ENCODE measurements at regions not wholly inside any gene's neighbourhood (a gene's known extent, or its start where the extent isn't known, plus 50 kb on each side); places are given as distances from the start of the nearest gene placed in this dataset.
"Not testable (repeated sequence)": the region's sequence is repeated elsewhere in the genome, so short reads cannot be mapped to it uniquely, and the experiment has no call there.

- no peak for DNase-seq (ENCODE audit: low read depth in 2 of 2)
These were observed 405.4 kb downstream of the PTPRC start for GRCh38 chr1:199044191-199044590.

DNA sequence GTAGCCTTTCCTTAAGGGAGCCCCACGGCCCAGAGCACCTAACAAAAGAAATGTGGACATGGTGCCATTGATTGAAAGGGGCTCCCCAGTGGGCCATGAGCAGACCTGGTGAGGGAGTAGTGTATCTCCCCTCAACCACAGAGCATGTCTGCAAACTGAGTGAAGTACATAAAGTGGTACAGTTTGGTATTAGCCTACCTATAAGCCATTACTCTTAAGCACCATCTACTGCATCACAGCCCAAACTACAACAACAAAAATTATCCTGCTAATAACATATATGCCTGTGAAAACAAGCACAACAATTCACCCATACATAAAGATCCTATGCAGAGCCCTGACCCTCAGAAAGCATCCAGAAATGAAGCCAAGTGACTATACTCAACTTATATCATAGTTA lies 407.8 kb downstream of the PTPRC start:
- no peak for DNase-seq (ENCODE audit: low read depth in 2 of 2)

DNA sequence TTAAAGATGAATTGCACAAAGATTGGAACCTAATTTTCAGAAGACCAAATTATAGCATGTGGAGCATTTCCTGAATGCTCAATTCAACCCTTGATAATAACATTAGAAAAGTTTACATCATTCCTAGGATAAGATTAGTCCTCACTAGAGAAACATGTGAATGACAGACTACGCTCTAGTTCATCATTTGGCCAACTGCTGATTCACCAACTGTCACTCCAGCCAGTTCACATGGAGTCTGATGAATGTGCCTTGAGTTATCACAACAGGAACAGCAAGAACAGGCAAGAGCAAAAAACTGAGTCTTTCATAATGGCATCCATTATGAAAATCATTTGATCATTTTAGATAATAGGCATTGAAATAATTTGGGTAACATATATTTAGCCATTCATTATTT lies 415.9 kb downstream of the PTPRC start:
- no peak for DNase-seq (ENCODE audit: low read depth in 2 of 2)

DNA sequence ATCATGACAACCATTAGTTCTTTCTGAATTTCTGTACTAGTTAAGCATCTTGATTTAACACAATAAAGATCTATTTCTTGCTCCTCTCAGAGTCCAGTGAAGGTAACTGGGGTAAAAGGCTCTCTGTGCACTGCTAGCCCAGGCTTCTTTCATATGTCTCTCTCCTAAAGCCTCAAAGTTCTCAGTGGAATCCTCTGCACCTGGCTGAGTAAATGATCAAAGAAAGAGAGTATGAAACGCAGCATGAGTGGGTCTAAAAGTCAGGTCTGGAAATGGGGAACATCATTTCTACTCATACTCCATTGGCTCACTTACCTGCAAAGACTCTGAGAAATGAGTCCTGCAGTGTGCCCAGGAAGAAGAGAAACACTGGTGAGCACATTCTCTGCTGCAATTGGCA lies 418.5 kb downstream of the PTPRC start:
- DNase-seq (ENCODE audit: low read depth in 2 of 2) = no peak

GRCh38 chr1:199058281-199058680 lies 419.4 kb downstream of the PTPRC start:
- DNase-seq (ENCODE audit: low read depth in 2 of 2) = no peak

DNA sequence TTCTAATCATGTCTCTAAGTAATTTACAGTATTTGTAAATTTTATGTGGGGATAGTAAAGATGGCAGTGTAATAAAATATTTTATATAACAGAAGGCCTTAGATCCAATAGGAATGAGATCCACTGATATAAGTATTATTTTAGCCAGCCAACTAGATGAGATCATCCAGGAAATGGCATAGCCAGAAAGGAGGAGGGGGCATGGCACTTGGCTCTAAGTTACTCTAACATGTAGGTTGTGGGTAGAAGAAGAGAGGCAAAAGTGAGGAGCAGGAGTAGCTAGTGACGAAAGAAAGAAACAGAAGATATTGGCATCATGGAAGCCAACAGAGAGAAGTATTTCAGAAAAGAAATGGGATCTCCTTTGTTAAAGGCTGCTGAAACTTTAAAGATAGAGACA lies 426.1 kb downstream of the PTPRC start:
- no peak for DNase-seq (ENCODE audit: low read depth in 2 of 2)

DNA sequence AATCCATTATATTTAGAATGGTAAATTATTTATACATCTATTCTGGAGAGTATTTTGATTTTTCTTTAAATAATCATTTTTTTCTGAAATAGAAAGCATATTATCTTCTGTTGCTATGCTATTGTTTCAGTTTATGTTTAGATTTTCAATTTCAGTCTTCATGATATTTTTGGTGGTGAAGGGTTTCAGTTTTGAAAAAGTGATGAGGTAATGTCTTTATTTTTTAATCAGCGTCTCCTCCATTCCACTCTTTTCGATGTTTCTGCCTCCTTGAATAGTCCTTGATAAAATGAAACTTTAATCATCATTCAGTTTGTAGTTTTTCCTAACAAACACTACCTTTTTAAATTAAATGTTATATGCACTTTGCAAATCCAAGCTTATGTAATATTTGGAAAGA lies 428.6 kb downstream of the PTPRC start:
- no peak for DNase-seq (ENCODE audit: low read depth in 2 of 2)

- no peak for DNase-seq (ENCODE audit: low read depth in 2 of 2)
These were observed 432.2 kb downstream of the PTPRC start for GRCh38 chr1:199071080-199071479.

DNA sequence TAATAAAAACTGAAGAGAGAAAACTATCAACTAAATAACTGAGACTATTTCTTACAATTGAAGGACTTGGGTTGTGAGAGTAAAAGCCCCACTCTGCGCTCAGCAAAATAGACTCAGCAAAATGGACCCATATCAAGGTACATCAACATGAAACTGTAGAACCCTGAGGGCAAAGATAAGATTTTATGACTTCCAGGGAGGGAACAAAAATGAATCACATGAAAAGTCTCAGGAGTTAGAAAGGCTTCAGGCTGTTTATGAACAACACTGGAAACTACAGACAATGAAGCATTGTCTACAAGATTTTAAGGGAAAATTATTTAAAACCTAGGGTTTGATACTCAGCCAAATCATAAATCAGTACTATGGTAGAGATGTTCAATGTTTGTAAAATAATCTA lies 434.3 kb downstream of the PTPRC start:
- no peak for DNase-seq (ENCODE audit: low read depth in 2 of 2)

DNA sequence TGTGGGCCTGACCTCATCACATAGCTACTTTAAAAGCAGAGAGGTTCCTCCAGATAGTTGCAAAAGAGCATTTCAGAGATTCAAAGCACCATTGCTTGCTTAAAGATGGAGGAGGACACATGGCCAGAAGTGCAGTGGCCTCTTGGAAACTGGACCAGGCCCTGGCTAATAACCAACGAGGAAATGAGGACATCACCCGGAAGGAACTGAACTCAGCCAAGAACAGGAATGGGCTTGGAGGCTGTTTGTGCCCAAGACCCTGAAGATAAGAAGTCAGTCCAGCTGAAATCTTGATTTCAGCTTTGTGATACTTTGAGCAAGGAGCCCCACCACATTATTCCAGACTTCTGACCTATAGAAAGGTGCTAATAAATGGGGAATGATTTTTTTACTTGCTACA lies 437.0 kb downstream of the PTPRC start:
- no peak for DNase-seq (ENCODE audit: low read depth in 2 of 2)

DNA sequence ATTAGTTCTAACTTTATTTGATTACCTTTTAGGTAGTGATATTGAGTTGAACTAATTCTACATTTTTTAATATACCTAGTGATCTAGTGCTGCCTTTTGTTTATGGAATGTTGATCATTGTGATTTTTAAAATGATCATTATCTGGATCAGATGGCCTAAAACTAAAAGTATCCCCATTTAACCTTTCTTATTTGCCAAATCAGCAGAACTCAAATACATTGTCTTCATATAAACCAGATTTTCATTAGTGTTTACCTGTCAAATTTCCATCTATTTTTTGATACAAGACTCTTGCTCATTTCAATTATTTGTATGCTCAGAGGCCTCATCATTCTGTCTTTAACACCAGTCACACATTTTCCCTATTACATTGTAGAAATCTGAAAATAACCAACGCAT lies 441.2 kb downstream of the PTPRC start:
- no peak for DNase-seq (ENCODE audit: low read depth in 2 of 2)

DNA sequence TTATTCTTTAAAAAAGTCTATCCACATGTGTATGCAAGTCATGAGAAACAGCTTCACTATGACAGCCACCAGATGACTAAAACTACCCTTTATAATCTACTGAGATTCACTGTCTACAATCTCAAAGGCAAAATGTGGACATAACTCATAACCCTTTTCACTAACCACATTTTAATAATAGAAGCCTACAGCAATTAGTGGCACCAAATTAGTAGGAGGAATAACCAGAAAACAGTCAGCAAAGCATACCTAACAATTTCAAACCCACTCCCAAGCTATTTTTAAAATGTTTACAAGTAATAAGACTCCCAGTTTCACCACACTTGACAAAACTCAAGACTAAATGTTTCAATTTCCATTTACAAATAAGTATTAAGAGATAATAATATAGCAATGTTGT lies 442.9 kb downstream of the PTPRC start:
- DNase-seq (ENCODE audit: low read depth in 2 of 2) = no peak

GRCh38 chr1:199082778-199083389 lies 444.0 kb downstream of the PTPRC start:
- DNase-seq (ENCODE audit: low read depth in 2 of 2) = no peak

- DNase-seq (ENCODE audit: low read depth in 2 of 2) = no peak
These were observed 444.8 kb downstream of the PTPRC start for GRCh38 chr1:199083680-199084079.

- no peak for DNase-seq (ENCODE audit: low read depth in 2 of 2)
These were observed 445.5 kb downstream of the PTPRC start for GRCh38 chr1:199084293-199084692.

DNA sequence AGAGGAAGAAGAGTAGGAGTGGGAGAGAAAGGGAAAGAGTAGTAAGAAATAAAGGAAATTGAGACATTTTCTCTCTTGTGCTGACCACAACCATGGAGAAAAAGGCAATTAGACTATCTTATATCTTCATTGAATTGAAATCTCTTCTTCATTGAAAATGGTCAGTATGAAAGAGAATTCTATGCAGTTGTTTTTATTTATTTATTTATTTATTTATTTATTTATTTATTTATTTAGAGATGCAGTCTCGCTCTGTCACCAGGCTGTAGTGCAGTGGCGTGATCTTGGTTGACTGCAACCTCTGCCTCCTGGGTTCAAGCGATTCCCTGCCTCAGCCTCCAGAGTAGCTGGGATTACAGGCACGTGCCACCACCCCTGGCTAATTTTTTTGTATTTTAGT lies 447.1 kb downstream of the PTPRC start:
- DNase-seq (ENCODE audit: low read depth in 2 of 2) = no peak

- no peak for DNase-seq (ENCODE audit: low read depth in 2 of 2)
These were observed 448.3 kb downstream of the PTPRC start for GRCh38 chr1:199087144-199087543.

GRCh38 chr1:199089393-199090122 lies 450.7 kb downstream of the PTPRC start:
- peak in 1 of 2 donors; percentile 12 for DNase-seq (ENCODE audit: low read depth in 2 of 2)

GRCh38 chr1:199095628-199096027 lies 456.8 kb downstream of the PTPRC start:
- not testable (repeated sequence) for DNase-seq (ENCODE audit: low read depth in 2 of 2)

DNA sequence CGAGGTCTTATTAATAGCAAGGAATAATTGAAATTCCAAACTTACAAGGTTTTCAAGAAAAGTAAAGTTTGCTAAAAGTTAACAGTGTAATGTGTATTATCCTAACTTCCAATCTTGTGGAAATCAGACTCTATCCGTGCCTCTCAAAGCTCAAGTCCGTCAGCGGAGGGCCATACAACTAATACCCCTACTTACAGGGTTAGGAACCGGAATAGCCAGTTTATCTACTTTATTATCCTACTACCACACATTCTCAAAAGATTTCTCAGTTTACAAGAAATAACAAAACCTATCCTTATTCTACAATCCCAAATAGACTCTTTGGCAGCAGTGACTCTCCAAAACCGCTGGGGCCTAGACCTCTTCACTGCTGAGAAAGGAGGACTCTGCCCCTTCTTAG lies 457.8 kb downstream of the PTPRC start:
- DNase-seq (ENCODE audit: low read depth in 2 of 2) = no peak

DNA sequence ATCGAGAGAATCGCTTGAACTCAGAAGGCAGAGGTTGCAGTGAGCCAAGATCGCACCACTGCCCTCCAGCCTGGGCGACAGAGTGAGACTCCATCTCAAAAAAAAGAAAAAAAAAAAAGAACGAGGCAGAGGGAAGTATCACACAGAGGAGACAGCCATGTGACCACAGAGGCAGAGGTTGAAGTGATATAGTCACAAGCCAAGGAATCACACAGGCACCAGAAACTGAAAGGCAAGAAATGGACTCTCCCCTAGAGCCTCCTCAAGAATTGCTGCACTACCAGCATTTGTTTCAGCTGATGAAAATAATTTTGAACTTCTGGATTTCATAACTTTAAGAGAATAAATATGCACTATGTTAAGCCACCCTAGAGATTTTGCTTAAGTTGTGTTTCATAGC lies 459.6 kb downstream of the PTPRC start:
- no peak for DNase-seq (ENCODE audit: low read depth in 2 of 2)

DNA sequence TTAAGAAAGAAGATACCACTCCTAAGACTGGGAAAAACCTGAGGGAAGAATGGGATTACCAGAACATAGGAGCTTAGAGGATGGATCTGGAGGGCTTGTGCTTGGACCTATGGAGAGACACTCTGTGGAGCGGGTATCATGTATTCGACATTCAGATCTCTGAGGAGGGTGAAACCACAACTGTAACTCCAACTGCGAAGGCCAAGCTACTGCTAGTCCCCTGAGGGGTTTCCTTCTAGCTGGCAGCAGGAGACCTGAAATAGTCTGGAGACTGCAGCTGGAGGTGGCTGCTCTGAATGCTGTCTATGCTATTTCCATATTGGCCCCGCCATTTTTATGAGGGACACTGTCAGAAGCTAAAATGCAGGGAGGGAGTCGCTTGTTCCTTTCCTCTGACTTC lies 462.3 kb downstream of the PTPRC start:
- no peak for DNase-seq (ENCODE audit: low read depth in 2 of 2)

DNA sequence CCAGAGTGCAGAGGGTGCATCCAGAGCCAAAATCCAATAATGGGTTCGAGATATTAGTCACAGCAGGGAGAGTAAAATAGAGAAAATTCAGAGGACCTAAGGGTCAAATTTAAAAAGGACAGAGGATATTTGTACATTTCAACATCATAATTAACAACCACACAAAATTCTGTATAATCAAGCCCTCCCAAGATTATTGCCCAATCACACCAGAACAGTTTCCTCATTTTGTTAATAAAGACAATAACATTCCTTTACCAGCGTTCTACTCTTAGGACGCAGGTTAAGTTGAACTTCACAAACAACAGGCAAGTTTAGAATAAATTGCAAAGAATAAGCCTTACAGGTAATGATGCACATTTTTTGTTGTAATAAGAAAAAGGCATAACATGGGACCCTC lies 462.8 kb downstream of the PTPRC start:
- DNase-seq (ENCODE audit: low read depth in 2 of 2) = no peak

GRCh38 chr1:199102239-199102638 lies 463.4 kb downstream of the PTPRC start:
- no peak for DNase-seq (ENCODE audit: low read depth in 2 of 2)
